ENCODE measurements at regions not wholly inside any gene's neighbourhood (a gene's known extent, or its start where the extent isn't known, plus 50 kb on each side); places are given as distances from the start of the nearest gene placed in this dataset.

DNA sequence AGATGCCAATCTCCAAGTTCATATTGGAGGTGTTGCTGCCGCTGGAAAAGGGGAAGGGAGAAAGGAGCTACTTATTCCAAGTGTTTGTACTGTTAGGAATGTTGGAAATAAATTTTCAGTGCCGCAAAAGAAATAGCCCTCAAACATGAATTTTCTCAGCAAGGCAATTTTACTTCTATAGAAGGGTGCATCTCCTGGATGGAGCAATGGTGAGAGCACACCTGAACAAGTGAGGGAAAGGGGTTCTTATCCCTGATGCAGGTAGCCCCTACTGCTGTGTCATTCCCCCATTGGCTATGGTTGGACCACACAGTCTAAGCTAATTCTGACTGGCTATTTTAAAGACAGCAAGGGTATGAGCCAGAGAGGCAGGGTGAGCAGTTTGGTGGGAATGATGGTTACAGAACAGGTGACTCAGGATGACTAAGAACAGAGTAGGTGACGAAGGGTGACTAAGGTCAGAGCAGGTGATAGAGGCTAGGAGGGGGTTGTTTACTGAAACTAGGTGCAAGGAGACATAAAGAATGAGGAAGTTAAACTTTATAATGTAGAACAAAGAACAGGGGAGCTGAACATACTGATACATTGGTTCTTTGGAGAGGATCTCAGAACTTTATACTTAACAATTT lies 503.5 kb downstream of the EDEM1 start:
- TF ChIP-seq, protein P1, sequence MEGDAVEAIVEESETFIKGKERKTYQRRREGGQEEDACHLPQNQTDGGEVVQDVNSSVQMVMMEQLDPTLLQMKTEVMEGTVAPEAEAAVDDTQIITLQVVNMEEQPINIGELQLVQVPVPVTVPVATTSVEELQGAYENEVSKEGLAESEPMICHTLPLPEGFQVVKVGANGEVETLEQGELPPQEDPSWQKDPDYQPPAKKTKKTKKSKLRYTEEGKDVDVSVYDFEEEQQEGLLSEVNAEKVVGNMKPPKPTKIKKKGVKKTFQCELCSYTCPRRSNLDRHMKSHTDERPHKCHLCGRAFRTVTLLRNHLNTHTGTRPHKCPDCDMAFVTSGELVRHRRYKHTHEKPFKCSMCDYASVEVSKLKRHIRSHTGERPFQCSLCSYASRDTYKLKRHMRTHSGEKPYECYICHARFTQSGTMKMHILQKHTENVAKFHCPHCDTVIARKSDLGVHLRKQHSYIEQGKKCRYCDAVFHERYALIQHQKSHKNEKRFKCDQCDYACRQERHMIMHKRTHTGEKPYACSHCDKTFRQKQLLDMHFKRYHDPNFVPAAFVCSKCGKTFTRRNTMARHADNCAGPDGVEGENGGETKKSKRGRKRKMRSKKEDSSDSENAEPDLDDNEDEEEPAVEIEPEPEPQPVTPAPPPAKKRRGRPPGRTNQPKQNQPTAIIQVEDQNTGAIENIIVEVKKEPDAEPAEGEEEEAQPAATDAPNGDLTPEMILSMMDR (IDR thresholded peaks at IDR 0.05), result no peak
- no peak for TF ChIP-seq POLR2A (IDR thresholded peaks at IDR 0.05)

Data from testis (tissue), 2 donors.